Keratinocyte (primary cell): ENCODE measurements at regions not wholly inside any gene's neighbourhood (a gene's known extent, or its start where the extent isn't known, plus 50 kb on each side); places are given as distances from the start of the nearest gene placed in this dataset.

Source experiments
- DNase-seq: peaks from one replicate; pipeline ENCODE4 v3.0.0-alpha.2; 2011; ENCODE audit warnings: low read depth, missing footprints, low spot score
- FAIRE-seq: peaks from 2 replicates; lab custom pipeline; 2011; peaks lifted over from hg19 to GRCh38; lab: Jason Lieb, UNC
- H2AFZ ChIP-seq: 2 replicates; pipeline ENCODE4 v1.6.0; 2012; ENCODE audit warnings: low read length, control low read depth, inconsistent platforms; ENCODE audit not compliant: control insufficient read depth
- H3K27ac ChIP-seq: 2 replicates; pipeline ENCODE4 v1.5.1; 2011; ENCODE audit warnings: low read length; ENCODE audit not compliant: control insufficient read depth, insufficient read depth
- H3K27me3 ChIP-seq: 3 replicates; pipeline ENCODE4 v1.6.0; 2011; ENCODE audit warnings: low read length; ENCODE audit not compliant: control insufficient read depth, insufficient read depth; ENCODE audit errors: extremely low read depth
- H3K36me3 ChIP-seq, 2 experiments: 2 replicates in 1 of 2; 3 replicates in 1 of 2; pipeline ENCODE4 v1.5.1; 2011; ENCODE audit warnings: low read length in 2 of 2, mild to moderate bottlenecking in 1 of 2; ENCODE audit not compliant: control insufficient read depth in 2 of 2, insufficient read depth in 2 of 2; ENCODE audit errors: extremely low read depth in 1 of 2
- H3K4me1 ChIP-seq: 3 replicates; pipeline ENCODE4 v1.5.1; 2011; ENCODE audit warnings: low read length; ENCODE audit not compliant: control insufficient read depth, insufficient read depth; ENCODE audit errors: extremely low read depth
- H3K4me2 ChIP-seq: 3 replicates; pipeline ENCODE4 v1.6.0; 2011; ENCODE audit warnings: low read depth, low read length; ENCODE audit not compliant: control insufficient read depth, insufficient read depth; ENCODE audit errors: extremely low read depth
- H3K4me3 ChIP-seq, 3 experiments: fragments of 200-600 bp in 1 of 3; sonication (generic) in 1 of 3; 2 replicates in 2 of 3; 3 replicates in 1 of 3; pipeline ENCODE4 v1.5.1; 2011 to 2016; ENCODE audit warnings: low read length in 3 of 3, mild to moderate bottlenecking in 3 of 3, control low read depth in 2 of 3, inconsistent platforms in 1 of 3, low read depth in 1 of 3, mixed read lengths in 1 of 3, mixed run types in 1 of 3, moderate library complexity in 1 of 3; ENCODE audit not compliant: control insufficient read depth in 2 of 3, insufficient read depth in 2 of 3; ENCODE audit errors: extremely low read depth in 1 of 3
- H3K79me2 ChIP-seq: 2 replicates; pipeline ENCODE4 v1.6.0; 2012; ENCODE audit warnings: low read length; ENCODE audit not compliant: control insufficient read depth, insufficient read depth
- H3K9ac ChIP-seq: 3 replicates; pipeline ENCODE4 v1.6.0; 2011; ENCODE audit warnings: low read length; ENCODE audit not compliant: control insufficient read depth, insufficient read depth; ENCODE audit errors: extremely low read depth
- H3K9me1 ChIP-seq: 3 replicates; pipeline ENCODE4 v1.6.0; 2011; ENCODE audit warnings: low read length; ENCODE audit not compliant: control insufficient read depth, insufficient read depth; ENCODE audit errors: extremely low read depth
- H3K9me3 ChIP-seq: 2 replicates; pipeline ENCODE4 v1.5.1; 2012; ENCODE audit warnings: low read depth, low read length; ENCODE audit not compliant: control insufficient read depth
- H4K20me1 ChIP-seq: 3 replicates; pipeline ENCODE4 v1.6.0; 2011; ENCODE audit warnings: low read length; ENCODE audit not compliant: control insufficient read depth, insufficient read depth; ENCODE audit errors: extremely low read depth
- CTCF ChIP-seq, 3 experiments: IDR thresholded peaks in 1 of 3; conservative IDR thresholded peaks in 1 of 3; optimal IDR thresholded peaks in 1 of 3; 2 replicates in 2 of 3; 3 replicates in 1 of 3; pipeline versions ENCODE3 to v1.5.1; 2011; ENCODE audit warnings: low read length in 3 of 3, mild to moderate bottlenecking in 3 of 3, moderate library complexity in 2 of 3, control low read depth in 1 of 3, inconsistent platforms in 1 of 3; ENCODE audit not compliant: insufficient read depth in 2 of 3; ENCODE audit errors: extremely low read depth in 1 of 3
- EZH2 ChIP-seq: IDR thresholded peaks from one replicate; pipeline ENCODE4 v1.6.1; 2012; ENCODE audit warnings: inconsistent platforms, mild to moderate bottlenecking, low read length, moderate library complexity
- dilution Hi-C: fragments of 300-500 bp; cut with MboI; formaldehyde crosslinking; loops from one replicate; pipeline ENCODE4 v1.7.0; 2020; ENCODE audit warnings: low sequenced_read_pairs; ENCODE audit not compliant: extremely low pct_ligation_motif_present

GRCh38 chr22:48331691-48332220, 1495.9 kb downstream of the BRD1 start:
- FAIRE-seq (no peak), DNase-seq (no peak)
- Histone ChIP-seq H4K20me1 (no peaks in the 10 kb centered on the region), H3K4me2 (no peak overlapping the region), H2AFZ (no peak overlapping the region), H3K9me1 (no peaks in the 10 kb centered on the region), H3K27me3 (no peaks in the 10 kb centered on the region), H3K36me3 (no peaks in the 10 kb centered on the region), H3K27ac (no peak overlapping the region), H3K4me3 (no peak overlapping the region), H3K9me3 (peaks cover 20% of the 10 kb centered on the region), H3K4me1 (no peaks in the 10 kb centered on the region), H3K79me2 (no peaks in the 10 kb centered on the region), H3K9ac (no peak overlapping the region)
- dilution Hi-C loops = no loop called here
- TF ChIP-seq EZH2 (no peak), CTCF (optimal IDR thresholded peaks at IDR 0.05 in 1 of 3, IDR thresholded peaks at IDR 0.05 in 1 of 3, conservative IDR thresholded peaks at IDR 0.05 in 1 of 3; ENCODE audit: extremely low read depth in 1 of 3, insufficient read depth in 2 of 3, low read length in 3 of 3) (no peak)

- no peak overlapping the region for H3K9ac ChIP-seq
- no peak for FAIRE-seq
- no peak for DNase-seq
- no peaks in the 10 kb centered on the region for H3K27me3 ChIP-seq
- no peaks in the 10 kb centered on the region for H3K9me1 ChIP-seq
- H2AFZ ChIP-seq = no peak overlapping the region
- no peaks in the 10 kb centered on the region for H3K36me3 ChIP-seq
- no peaks in the 10 kb centered on the region for H3K79me2 ChIP-seq
- TF ChIP-seq CTCF (optimal IDR thresholded peaks at IDR 0.05 in 1 of 3, IDR thresholded peaks at IDR 0.05 in 1 of 3, conservative IDR thresholded peaks at IDR 0.05 in 1 of 3; ENCODE audit: extremely low read depth in 1 of 3, insufficient read depth in 2 of 3, low read length in 3 of 3) = no peak
- no peak for TF ChIP-seq EZH2
- H3K4me3 ChIP-seq = no peak overlapping the region
- no peak overlapping the region for H3K27ac ChIP-seq
- dilution Hi-C loops = no loop called here
- no peaks in the 10 kb centered on the region for H4K20me1 ChIP-seq
- H3K4me1 ChIP-seq = no peaks in the 10 kb centered on the region
- peaks cover 20% of the 10 kb centered on the region for H3K9me3 ChIP-seq
- no peak overlapping the region for H3K4me2 ChIP-seq
These were observed 1496.4 kb downstream of the BRD1 start for GRCh38 chr22:48331266-48331665.
